ENCODE measurements at regions not wholly inside any gene's neighbourhood (a gene's known extent, or its start where the extent isn't known, plus 50 kb on each side); places are given as distances from the start of the nearest gene placed in this dataset.

GRCh38 chr20:12790859-12791258 lies 217.9 kb upstream of the SPTLC3 start:
- TF ChIP-seq, protein P1, sequence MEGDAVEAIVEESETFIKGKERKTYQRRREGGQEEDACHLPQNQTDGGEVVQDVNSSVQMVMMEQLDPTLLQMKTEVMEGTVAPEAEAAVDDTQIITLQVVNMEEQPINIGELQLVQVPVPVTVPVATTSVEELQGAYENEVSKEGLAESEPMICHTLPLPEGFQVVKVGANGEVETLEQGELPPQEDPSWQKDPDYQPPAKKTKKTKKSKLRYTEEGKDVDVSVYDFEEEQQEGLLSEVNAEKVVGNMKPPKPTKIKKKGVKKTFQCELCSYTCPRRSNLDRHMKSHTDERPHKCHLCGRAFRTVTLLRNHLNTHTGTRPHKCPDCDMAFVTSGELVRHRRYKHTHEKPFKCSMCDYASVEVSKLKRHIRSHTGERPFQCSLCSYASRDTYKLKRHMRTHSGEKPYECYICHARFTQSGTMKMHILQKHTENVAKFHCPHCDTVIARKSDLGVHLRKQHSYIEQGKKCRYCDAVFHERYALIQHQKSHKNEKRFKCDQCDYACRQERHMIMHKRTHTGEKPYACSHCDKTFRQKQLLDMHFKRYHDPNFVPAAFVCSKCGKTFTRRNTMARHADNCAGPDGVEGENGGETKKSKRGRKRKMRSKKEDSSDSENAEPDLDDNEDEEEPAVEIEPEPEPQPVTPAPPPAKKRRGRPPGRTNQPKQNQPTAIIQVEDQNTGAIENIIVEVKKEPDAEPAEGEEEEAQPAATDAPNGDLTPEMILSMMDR (IDR thresholded peaks at IDR 0.05): no peak
- no peak for TF ChIP-seq POLR2A (IDR thresholded peaks at IDR 0.05)
